Brain microvascular endothelial cell (primary cell): ENCODE measurements at regions not wholly inside any gene's neighbourhood (a gene's known extent, or its start where the extent isn't known, plus 50 kb on each side); places are given as distances from the start of the nearest gene placed in this dataset.
A peak's percentile ranks its signal among the peaks of the same experiment; 100 is the strongest.

Source experiments
- DNase-seq: peaks from one replicate; pipeline ENCODE4 v3.0.0-alpha.2; 2020
- H3K27ac ChIP-seq: fragments of 250-450 bp; sonication (Bioruptor Pico); 2 replicates; pipeline ENCODE4 v1.5.1; 2020; ENCODE audit warnings: mild to moderate bottlenecking, moderate library complexity
- H3K27me3 ChIP-seq: fragments of 250-450 bp; sonication (Bioruptor Pico); replicated peaks from 2 replicates; pipeline ENCODE4 v1.5.1; 2020; ENCODE audit warnings: mild to moderate bottlenecking
- H3K36me3 ChIP-seq: fragments of 250-450 bp; sonication (Bioruptor Pico); replicated peaks from 2 replicates; pipeline ENCODE4 v1.5.1; 2020; ENCODE audit warnings: mild to moderate bottlenecking
- H3K4me3 ChIP-seq: 2 replicates; pipeline ENCODE4 v1.5.1; 2011; ENCODE audit warnings: low read depth, mild to moderate bottlenecking, control low read depth, low read length, moderate library complexity
- CTCF ChIP-seq: IDR thresholded peaks from 2 replicates; pipeline ENCODE4 v1.5.1; 2011; ENCODE audit warnings: low read depth, mild to moderate bottlenecking, moderate library complexity, low read length, control low read depth, inconsistent platforms; ENCODE audit errors: missing control alignments
- in situ Hi-C: cut with HindIII; loops from 2 replicates; pipeline ENCODE4 v1.10.0; 2017; ENCODE audit warnings: low sequenced_read_pairs, low pct_ligation_motif_present

DNA sequence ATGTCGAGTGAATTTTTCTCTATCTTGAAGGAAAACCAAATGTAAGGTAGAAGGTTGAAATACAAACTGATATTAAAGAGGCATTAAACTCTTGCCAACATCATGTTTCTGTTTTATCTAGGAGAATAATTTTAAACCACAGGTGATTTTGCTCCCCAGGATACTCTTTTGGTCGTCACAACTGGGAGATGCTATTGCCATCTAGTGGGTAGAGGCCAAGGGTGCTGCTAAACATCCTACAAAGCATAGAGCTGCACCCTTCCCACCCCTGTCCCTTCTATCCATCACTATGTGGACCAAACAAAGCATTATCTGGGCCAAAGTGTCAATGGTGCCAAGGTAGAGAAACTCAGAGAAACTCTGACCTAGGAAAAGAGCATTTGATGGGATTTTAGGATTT is 154.6 kb upstream of the MAGEB2 start:
- TF ChIP-seq CTCF, result peak; percentile 64
- no peaks in the 10 kb centered on the region for H3K36me3 ChIP-seq
- H3K27me3 ChIP-seq, result no peaks in the 10 kb centered on the region
- no peak overlapping the region for H3K4me3 ChIP-seq
- DNase-seq, result peak; percentile 8
- in situ Hi-C loops, result no loop called here
- no peak overlapping the region for H3K27ac ChIP-seq

DNA sequence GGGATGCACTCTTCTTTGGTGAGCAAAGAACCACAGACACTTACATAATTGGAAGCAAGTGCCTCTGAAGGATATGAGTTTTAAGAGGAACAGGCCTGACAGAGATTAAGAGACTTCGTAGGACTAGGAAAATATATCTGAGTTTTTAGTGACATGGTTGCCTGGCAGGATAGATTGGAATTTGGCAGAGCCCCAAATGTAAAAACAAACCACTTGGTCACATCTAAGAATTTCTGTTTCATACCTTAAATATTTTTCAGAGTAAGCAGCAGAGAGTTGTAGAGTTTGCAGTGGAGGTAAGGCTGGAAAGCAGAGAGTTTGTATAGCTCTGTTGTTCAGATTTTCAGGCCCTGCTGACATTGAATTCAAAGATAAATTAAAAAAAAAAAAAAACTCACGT is 150.1 kb upstream of the MAGEB2 start:
- Histone ChIP-seq H3K27me3 (no peaks in the 10 kb centered on the region), H3K4me3 (no peak overlapping the region), H3K27ac (no peak overlapping the region), H3K36me3 (no peaks in the 10 kb centered on the region)
- in situ Hi-C loops, result no loop called here
- no peak for TF ChIP-seq CTCF
- peak; percentile 2 for DNase-seq

DNA sequence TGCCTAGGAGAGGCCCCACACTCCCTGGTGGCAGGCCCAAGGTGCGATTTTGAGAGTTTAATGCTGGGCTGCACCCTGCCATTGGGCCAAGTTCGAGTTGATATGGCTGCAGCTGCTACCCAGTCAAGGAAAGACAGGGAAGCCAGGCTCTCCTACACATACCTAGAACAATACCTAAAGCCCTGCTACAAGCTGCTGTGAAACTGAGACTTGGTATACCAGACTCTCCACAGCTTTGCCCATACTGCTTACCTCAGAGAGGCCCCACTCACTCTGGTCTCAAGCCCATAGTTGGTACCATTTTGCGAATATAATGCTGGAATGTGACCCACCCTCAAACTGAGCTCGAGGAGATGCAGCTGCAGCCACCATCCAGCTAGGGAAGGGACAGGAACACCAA is 147.7 kb upstream of the MAGEB2 start:
- TF ChIP-seq CTCF, result no peak
- no peaks in the 10 kb centered on the region for H3K36me3 ChIP-seq
- in situ Hi-C loops, result no loop called here
- no peak overlapping the region for H3K27ac ChIP-seq
- no peak for DNase-seq
- H3K27me3 ChIP-seq, result no peaks in the 10 kb centered on the region
- H3K4me3 ChIP-seq, result no peak overlapping the region

DNA sequence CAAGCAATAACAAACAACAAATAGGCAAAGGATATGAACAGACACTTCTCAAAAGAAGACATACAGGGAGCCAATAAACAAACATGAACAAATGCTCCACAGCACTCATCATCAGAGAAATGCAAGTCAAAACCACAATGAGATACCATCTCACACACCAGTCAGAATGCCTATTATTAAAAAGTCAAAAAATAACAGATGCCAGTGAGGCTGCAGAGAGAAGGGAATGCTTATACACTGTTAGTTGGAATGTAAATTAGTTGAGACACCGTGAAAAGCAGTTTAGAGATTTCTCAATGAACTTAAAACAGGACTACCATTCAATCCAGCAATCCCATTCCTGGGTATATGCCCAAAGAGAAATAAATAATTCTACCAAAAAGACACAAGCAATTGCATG is 129.8 kb upstream of the MAGEB2 start:
- H3K27ac ChIP-seq, result no peak overlapping the region
- in situ Hi-C loops, result no loop called here
- no peaks in the 10 kb centered on the region for H3K36me3 ChIP-seq
- no peak for TF ChIP-seq CTCF
- DNase-seq, result no peak
- no peaks in the 10 kb centered on the region for H3K27me3 ChIP-seq
- no peak overlapping the region for H3K4me3 ChIP-seq

GRCh38 chrX:30111431-30111830 is 103.9 kb upstream of the MAGEB2 start:
- Histone ChIP-seq H3K4me3 (no peak overlapping the region), H3K27me3 (no peaks in the 10 kb centered on the region), H3K36me3 (no peaks in the 10 kb centered on the region), H3K27ac (no peak overlapping the region)
- TF ChIP-seq CTCF, result no peak
- DNase-seq, result no peak
- in situ Hi-C loops, result no loop called here

DNA sequence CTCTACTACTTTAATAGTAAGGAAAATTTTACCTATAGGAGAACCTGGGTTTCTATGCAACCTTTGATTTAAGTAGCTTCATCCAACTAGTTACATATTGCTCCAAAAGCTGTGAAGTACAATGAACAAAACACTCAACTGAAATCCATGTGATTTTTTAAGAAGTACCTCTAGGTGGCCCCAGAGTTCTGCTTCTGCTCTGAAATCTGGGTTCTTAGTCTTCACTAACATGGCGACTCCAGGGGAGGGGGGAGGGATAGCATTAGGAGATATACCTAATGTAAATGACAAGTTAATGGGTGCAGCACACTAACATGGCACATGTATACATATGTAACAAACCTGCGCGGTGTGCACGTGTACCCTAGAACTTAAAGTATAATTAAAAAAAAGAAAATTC is 73.4 kb upstream of the MAGEB2 start:
- Histone ChIP-seq H3K4me3 (no peak overlapping the region), H3K36me3 (no peaks in the 10 kb centered on the region), H3K27ac (no peak overlapping the region), H3K27me3 (no peaks in the 10 kb centered on the region)
- in situ Hi-C loops, result no loop called here
- peak; percentile 49 for TF ChIP-seq CTCF
- peak; percentile 34 for DNase-seq
